ENCODE measurements at regions not wholly inside any gene's neighbourhood (a gene's known extent, or its start where the extent isn't known, plus 50 kb on each side); places are given as distances from the start of the nearest gene placed in this dataset.

GRCh38 chr11:45568049-45568448, 97.4 kb downstream of the CHST1 start:
- no peak overlapping the region for H3K27ac ChIP-seq
- TF ChIP-seq CTCF (conservative IDR thresholded peaks at IDR 0.05): no peak
- TF ChIP-seq ZFX (IDR thresholded peaks at IDR 0.05): no peak

GRCh38 chr11:45565446-45565988, 99.9 kb downstream of the CHST1 start:
- no peak overlapping the region for H3K27ac ChIP-seq
- TF ChIP-seq ZFX (IDR thresholded peaks at IDR 0.05) (no peak), CTCF (conservative IDR thresholded peaks at IDR 0.05) (no peak)

DNA sequence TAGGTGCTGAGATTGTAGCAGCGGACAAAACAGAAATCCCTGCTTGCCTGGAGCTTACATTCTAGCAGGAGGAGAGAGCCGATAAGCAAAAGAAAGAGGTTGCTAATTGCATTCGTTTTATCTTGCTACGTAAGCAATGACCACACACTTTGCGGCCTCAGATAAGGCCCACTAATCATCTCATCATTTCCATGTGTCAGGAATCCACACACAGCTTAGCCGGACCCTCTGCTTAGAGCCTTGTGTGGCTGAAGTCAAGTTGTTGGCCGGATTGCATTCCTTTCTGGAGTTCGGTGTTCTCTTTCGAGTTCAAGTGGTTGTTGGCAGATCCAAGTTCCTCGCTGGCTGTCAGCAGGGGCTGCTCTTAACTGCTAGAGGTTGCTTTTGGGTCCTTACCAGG, 101.6 kb downstream of the CHST1 start:
- no peak for TF ChIP-seq CTCF (conservative IDR thresholded peaks at IDR 0.05)
- no peak overlapping the region for H3K27ac ChIP-seq

DNA sequence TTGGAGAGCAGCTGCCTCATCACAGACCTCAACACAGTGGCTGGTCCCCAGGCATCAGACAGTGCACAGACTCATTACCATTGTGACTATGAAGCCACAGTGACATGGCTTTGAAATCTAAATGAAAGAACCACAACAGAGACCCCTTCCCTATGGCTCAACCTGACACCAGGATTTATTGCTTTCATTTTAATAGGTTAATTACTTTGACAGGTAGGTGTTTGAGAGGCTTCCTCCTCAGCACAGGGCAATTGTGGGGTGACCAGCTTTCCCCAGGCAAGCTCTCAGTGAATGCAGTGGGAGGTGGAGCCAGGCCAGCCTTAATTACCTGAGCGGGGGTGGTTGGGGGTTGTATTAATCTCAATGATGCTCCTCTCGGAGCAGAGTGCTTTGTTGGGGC, 102.3 kb downstream of the CHST1 start:
- no peak for TF ChIP-seq ZFX (IDR thresholded peaks at IDR 0.05)
- TF ChIP-seq CTCF (conservative IDR thresholded peaks at IDR 0.05): no peak
- H3K27ac ChIP-seq: no peak overlapping the region

DNA sequence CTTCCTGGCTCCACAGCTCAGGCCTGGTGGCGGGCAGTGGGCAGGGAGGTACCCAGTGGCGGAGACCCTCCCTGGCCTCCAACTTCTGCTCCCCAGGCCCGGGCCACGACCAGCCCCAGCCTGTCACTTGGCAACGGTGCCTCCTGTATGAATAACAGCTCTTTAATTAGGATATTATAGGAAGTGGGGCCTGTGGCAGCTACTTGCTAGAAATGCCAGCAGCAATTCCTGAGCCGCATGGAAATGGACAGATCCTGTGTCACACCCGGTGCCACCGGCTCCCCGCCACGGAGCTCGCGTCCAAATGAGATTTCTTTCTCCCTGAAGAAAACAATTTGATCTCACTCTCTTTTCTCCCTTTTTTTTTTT, 104.5 kb downstream of the CHST1 start:
- no peak overlapping the region for H3K27ac ChIP-seq
- TF ChIP-seq CTCF (conservative IDR thresholded peaks at IDR 0.05) (no peak), ZFX (IDR thresholded peaks at IDR 0.05) (no peak)

GRCh38 chr11:45560155-45560912, 105.1 kb downstream of the CHST1 start:
- TF ChIP-seq CTCF (conservative IDR thresholded peaks at IDR 0.05) (no peak), ZFX (IDR thresholded peaks at IDR 0.05) (no peak)
- no peak overlapping the region for H3K27ac ChIP-seq

GRCh38 chr11:45556851-45557707, 108.3 kb downstream of the CHST1 start:
- TF ChIP-seq ZFX (IDR thresholded peaks at IDR 0.05) (no peak), CTCF (conservative IDR thresholded peaks at IDR 0.05) (no peak)
- no peak overlapping the region for H3K27ac ChIP-seq

All from C4-2B (cell line).